Fibroblast of the conjunctiva (primary cell): ENCODE measurements at regions not wholly inside any gene's neighbourhood (a gene's known extent, or its start where the extent isn't known, plus 50 kb on each side); places are given as distances from the start of the nearest gene placed in this dataset.
A peak's percentile ranks its signal among the peaks of the same experiment; 100 is the strongest.

Experiments
- DNase-seq: peaks from one replicate; pipeline ENCODE4 v3.0.0-alpha.2; 2010; ENCODE audit warnings: low read depth

GRCh38 chr11:104594228-104594958 lies 303.9 kb downstream of the CASP12 start:
- DNase-seq: no peak

GRCh38 chr11:104588970-104589369 lies 309.3 kb downstream of the CASP12 start:
- no peak for DNase-seq

- no peak for DNase-seq
Observed at GRCh38 chr11:104588446-104588845, 309.8 kb downstream of the CASP12 start.

DNA sequence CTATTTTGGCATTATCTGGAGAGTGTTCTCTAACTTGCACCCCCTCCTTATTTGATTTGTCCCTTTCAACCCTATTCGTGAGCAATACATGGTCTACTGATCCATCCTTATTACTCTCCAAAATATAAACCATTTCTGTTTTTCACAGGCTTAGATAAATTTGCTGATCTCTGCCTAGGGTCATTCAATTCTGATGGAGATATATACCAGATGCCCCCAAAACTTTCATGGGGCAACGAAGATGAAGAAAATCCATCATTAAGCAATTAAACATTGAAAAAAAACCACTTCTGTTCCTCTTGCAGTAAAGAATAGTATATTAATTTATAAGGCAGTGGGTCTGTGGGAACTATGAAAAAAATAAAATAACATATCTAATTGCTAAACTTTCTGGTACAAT lies 313.4 kb downstream of the CASP12 start:
- DNase-seq: no peak

DNA sequence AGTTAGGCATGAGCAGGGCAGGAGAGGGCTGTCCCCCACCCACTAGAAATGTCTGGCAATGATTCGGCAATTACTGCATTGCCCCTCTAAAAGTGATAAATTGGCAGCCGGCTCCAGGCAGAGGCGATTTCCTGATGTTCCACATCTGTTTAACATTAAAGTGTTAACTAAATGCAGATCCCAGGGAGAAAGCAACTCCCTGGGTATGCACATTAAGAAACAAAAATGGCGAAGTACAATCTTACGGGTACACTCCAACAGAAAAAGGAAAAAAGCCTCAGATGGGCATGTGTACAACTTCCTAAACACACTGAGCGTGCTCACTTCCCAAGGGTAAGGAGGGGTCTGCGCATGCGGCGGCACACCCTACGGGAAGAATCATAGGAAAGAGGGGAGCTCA lies 314.4 kb downstream of the CASP12 start:
- DNase-seq: peak; percentile 21

GRCh38 chr11:104582431-104582830 lies 315.8 kb downstream of the CASP12 start:
- DNase-seq: no peak

- DNase-seq: peak; percentile 31
Observed at GRCh38 chr11:104581246-104581980, 316.8 kb downstream of the CASP12 start.

DNA sequence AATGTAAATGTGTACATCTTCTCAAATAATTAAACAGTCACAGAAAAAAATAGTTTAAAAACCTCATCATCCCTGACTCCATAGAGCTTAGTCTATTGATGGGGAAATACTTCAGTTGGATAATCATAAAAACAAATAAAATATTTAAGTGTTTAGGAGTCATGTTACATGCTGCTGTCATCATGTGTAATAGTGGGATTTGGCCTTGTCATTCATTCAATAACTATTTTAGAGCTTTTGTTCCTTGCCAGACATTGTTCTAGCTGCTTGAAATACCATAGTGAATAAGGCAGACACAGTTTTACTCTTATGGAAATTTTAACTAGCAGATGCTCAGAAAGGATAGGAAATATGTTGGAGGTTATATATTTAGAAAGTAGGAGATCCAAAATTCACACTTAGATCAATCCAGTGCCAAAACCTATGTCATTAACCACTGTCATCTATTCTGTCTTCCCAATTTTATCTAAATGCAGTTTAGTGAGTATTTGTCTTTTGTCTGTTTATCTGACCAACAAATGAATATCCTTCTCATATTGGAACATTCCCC lies 324.7 kb downstream of the CASP12 start:
- peak; percentile 75 for DNase-seq

DNA sequence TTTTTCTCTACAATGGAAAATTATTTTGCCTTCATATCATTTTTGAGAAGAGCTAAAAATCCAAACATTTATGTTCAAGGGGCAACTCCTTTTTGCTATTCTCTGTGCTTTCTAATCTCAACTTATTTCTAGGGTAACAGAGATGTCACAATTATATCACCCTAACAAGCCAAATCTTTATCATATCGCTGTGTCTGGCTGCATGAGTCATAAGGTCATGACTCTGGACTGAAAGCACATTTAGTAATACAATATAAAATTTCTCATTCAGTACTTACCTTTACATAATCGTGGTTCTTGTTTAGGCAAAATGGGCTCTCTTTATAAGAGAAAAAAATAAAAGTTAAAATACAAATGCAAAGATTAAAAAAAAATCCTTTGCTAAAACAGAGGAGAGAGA lies 326.0 kb downstream of the CASP12 start:
- DNase-seq: no peak

GRCh38 chr11:104570078-104570701 lies 328.1 kb downstream of the CASP12 start:
- peak; percentile 44 for DNase-seq

DNA sequence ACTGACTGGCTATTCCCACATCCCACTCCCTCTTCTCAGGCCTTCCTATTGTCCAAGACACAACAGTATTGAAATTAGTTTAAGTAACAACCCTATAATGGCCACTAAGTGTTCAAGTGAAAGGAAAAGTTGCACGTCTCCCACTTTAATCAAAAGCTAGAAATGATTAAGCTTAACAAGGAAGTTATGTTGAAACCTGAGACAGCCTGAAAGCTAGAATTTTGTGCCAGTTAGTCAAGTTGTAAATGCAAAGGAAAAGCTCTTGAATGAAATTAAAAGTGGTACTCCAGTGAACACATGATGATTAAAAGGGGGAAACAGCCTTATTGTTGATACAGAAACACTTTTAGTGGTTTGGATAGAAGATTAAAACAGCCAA lies 332.7 kb downstream of the CASP12 start:
- DNase-seq: no peak

DNA sequence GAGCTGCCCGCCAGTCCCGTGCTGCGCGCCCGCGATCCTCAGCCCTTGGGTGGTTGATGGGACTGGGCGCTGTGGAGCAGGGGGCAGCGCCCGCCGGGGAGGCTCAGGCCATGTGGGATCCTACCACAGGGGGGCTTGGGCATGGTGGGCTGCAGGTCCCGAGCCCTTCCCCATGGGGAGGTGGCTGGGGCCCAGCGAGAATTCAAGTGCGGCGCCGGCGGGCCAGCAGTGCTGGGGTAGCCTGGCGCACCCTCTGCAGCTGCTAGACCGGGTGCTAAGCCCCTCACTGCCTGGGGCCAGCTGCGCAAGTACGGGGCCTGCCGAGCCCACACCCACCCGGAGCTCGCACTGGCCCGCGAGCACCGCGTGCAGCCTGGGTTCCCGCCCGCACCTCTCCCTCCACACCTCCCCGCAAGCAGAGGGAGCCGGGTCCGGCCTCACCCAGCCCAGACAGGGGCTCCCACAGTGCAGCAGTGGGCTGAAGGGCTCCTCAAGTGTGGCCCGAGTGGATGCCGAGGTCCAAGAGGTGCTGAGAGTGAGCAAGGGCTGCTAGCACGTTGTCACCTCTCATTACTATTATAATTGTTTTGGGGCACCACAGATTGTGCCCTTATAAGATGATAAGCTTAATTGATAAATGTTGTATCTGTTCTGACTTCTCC lies 333.2 kb downstream of the CASP12 start:
- no peak for DNase-seq

- DNase-seq: no peak
Observed at GRCh38 chr11:104556606-104557301, 341.5 kb downstream of the CASP12 start.

GRCh38 chr11:104549019-104549418 lies 349.2 kb downstream of the CASP12 start:
- no peak for DNase-seq

GRCh38 chr11:104547996-104548661 lies 350.1 kb downstream of the CASP12 start:
- DNase-seq: no peak

GRCh38 chr11:104546501-104546900 lies 351.8 kb downstream of the CASP12 start:
- no peak for DNase-seq

- DNase-seq: no peak
Observed at GRCh38 chr11:104541701-104542100, 356.6 kb downstream of the CASP12 start.

GRCh38 chr11:104538313-104538712 lies 359.9 kb downstream of the CASP12 start:
- no peak for DNase-seq

GRCh38 chr11:104534278-104534677 lies 364.0 kb downstream of the CASP12 start:
- DNase-seq: peak; percentile 30

GRCh38 chr11:104531894-104532293 lies 366.4 kb downstream of the CASP12 start:
- no peak for DNase-seq

DNA sequence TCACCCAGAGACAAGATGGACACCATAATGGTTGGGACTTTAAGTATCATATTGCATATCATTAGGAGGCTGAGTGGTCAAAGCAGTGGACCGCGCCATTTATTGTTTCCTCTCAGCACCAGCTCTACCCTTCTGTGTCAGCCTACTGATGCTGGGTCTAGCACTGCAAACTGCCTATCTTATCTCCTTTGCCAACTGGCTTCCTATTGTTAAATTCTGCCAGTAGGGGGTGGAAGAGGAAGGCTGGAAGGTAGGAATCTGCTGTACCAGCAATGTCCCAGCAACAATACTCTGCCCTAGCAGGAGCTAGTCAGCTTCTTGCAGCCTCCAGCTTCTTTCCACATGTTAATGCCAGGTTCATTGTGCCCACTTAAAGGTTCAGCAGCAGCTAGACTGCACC lies 367.1 kb upstream of the PDGFD start:
- DNase-seq: no peak
